ENCODE measurements at regions not wholly inside any gene's neighbourhood (a gene's known extent, or its start where the extent isn't known, plus 50 kb on each side); places are given as distances from the start of the nearest gene placed in this dataset.

GRCh38 chrX:17931855-17932254 is 70.8 kb upstream of the RAI2 start:
- WGBS (ENCODE audit: insufficient coverage) = 100% methylated on average over 2 of the region's 7 CpGs

GRCh38 chrX:17930850-17931249 is 69.8 kb upstream of the RAI2 start:
- peaks cover 0 to 9% (median 8%) of the 10 kb centered on the region in 3 donors for H3K9me3 Mint-ChIP-seq
- 80% methylated on average over 1 of the region's 4 CpGs for WGBS (ENCODE audit: insufficient coverage)
- no peaks in the 10 kb centered on the region for H3K27me3 ChIP-seq (replicated peaks in 1 of 2; ENCODE audit: control insufficient read depth in 2 of 2, extremely low read depth in 1 of 2, insufficient read depth in 2 of 2, low read length in 1 of 2)
- H3K36me3 ChIP-seq (ENCODE audit: control insufficient read depth in 2 of 2, extremely low read depth in 1 of 2, insufficient read depth in 1 of 2, low read length in 1 of 2) = no peaks in the 10 kb centered on the region
- H3K4me1 Mint-ChIP-seq = no peaks in the 10 kb centered on the region
- H3K36me3 Mint-ChIP-seq = no peaks in the 10 kb centered on the region
- ChIA-PET POLR2A (no interaction called here), CTCF (no interaction called here)
- no peak overlapping the region for H3K4me3 ChIP-seq (ENCODE audit: control insufficient read depth in 1 of 2, extremely low read depth in 1 of 2, low read length in 1 of 2)
- H3K4me3 Mint-ChIP-seq = no peak overlapping the region
- ATAC-seq (replicated peaks in 1 of 4) (no peak), DNase-seq (no peak)
- H3K9me3 ChIP-seq = peaks cover 2% of the 10 kb centered on the region
- H3K27ac Mint-ChIP-seq = no peak overlapping the region
- H3K4me1 ChIP-seq (ENCODE audit: control insufficient read depth in 1 of 2, extremely low read depth in 1 of 2, insufficient read depth in 2 of 2, low read length in 2 of 2) = no peaks in the 10 kb centered on the region
- H3K27me3 Mint-ChIP-seq = peaks cover 0 to 6% of the 10 kb centered on the region in 2 donors
- H3K27ac ChIP-seq (ENCODE audit: low read length) = no peak overlapping the region

More at GRCh38 chrX:17931855-17932254, 70.8 kb upstream of the RAI2 start:
- Mint-ChIP-seq H3K4me1 (no peaks in the 10 kb centered on the region), H3K27me3 (peaks cover 0 to 9% of the 10 kb centered on the region in 2 donors), H3K27ac (no peak overlapping the region), H3K9me3 (no peaks in the 10 kb centered on the region), H3K36me3 (no peaks in the 10 kb centered on the region), H3K4me3 (no peak overlapping the region)
- POLR2A ChIA-PET = no interaction called here
- Histone ChIP-seq H3K4me3 (ENCODE audit: control insufficient read depth in 1 of 2, extremely low read depth in 1 of 2, low read length in 1 of 2) (no peak overlapping the region), H3K36me3 (ENCODE audit: control insufficient read depth in 2 of 2, extremely low read depth in 1 of 2, insufficient read depth in 1 of 2, low read length in 1 of 2) (no peaks in the 10 kb centered on the region), H3K4me1 (ENCODE audit: control insufficient read depth in 1 of 2, extremely low read depth in 1 of 2, insufficient read depth in 2 of 2, low read length in 2 of 2) (no peaks in the 10 kb centered on the region), H3K27me3 (replicated peaks in 1 of 2; ENCODE audit: control insufficient read depth in 2 of 2, extremely low read depth in 1 of 2, insufficient read depth in 2 of 2, low read length in 1 of 2) (no peaks in the 10 kb centered on the region), H3K27ac (ENCODE audit: low read length) (no peak overlapping the region), H3K9me3 (no peaks in the 10 kb centered on the region)
- ATAC-seq (replicated peaks in 1 of 4) (no peak), DNase-seq (no peak)
- CTCF ChIA-PET = interaction anchor here in 1 of 2 donors (0.9 kb wide), 1 partner anchor 15 kb away, joined by 3 read pairs; no protein-coding TSS in a partner anchor

- no peaks in the 10 kb centered on the region for H3K4me1 ChIP-seq (ENCODE audit: control insufficient read depth in 1 of 2, extremely low read depth in 1 of 2, insufficient read depth in 2 of 2, low read length in 2 of 2)
- no peak overlapping the region for H3K27ac ChIP-seq (ENCODE audit: low read length)
- POLR2A ChIA-PET = no interaction called here
- Mint-ChIP-seq H3K4me1 (peaks cover 0 to 4% (median 0%) of the 10 kb centered on the region in 3 donors), H3K36me3 (no peaks in the 10 kb centered on the region), H3K4me3 (no peak overlapping the region), H3K9me3 (peaks cover 0 to 9% (median 8%) of the 10 kb centered on the region in 3 donors), H3K27me3 (peaks cover 0 to 6% of the 10 kb centered on the region in 2 donors), H3K27ac (no peak overlapping the region)
- no peak for ATAC-seq (replicated peaks in 1 of 4)
- peak in 1 of 35 experiments; percentile 0 for DNase-seq
- H3K9me3 ChIP-seq = peaks cover 2% of the 10 kb centered on the region
- no peaks in the 10 kb centered on the region for H3K36me3 ChIP-seq (ENCODE audit: control insufficient read depth in 2 of 2, extremely low read depth in 1 of 2, insufficient read depth in 1 of 2, low read length in 1 of 2)
- H3K4me3 ChIP-seq (ENCODE audit: control insufficient read depth in 1 of 2, extremely low read depth in 1 of 2, low read length in 1 of 2) = no peak overlapping the region
- no peaks in the 10 kb centered on the region for H3K27me3 ChIP-seq (replicated peaks in 1 of 2; ENCODE audit: control insufficient read depth in 2 of 2, extremely low read depth in 1 of 2, insufficient read depth in 2 of 2, low read length in 1 of 2)
- CTCF ChIA-PET = no interaction called here
Observed at GRCh38 chrX:17923546-17923945, 62.4 kb upstream of the RAI2 start.

GRCh38 chrX:17922303-17922702 is 61.2 kb upstream of the RAI2 start:
- peaks cover 0 to 9% (median 8%) of the 10 kb centered on the region in 3 donors for H3K9me3 Mint-ChIP-seq
- POLR2A ChIA-PET = interaction anchor here in 1 of 2 donors (0.5 kb wide), 1 partner anchor 173 kb away, joined by 3 read pairs; no protein-coding TSS in a partner anchor
- H3K4me3 ChIP-seq (ENCODE audit: control insufficient read depth in 1 of 2, extremely low read depth in 1 of 2, low read length in 1 of 2) = no peak overlapping the region
- DNase-seq = no peak
- H3K27me3 ChIP-seq (replicated peaks in 1 of 2; ENCODE audit: control insufficient read depth in 2 of 2, extremely low read depth in 1 of 2, insufficient read depth in 2 of 2, low read length in 1 of 2) = no peaks in the 10 kb centered on the region
- peaks cover 2% of the 10 kb centered on the region for H3K9me3 ChIP-seq
- no peak overlapping the region for H3K27ac Mint-ChIP-seq
- WGBS (ENCODE audit: insufficient coverage) = 60% methylated on average over 1 of the region's 5 CpGs
- ATAC-seq (replicated peaks in 1 of 4) = no peak
- peaks cover 0 to 6% of the 10 kb centered on the region in 2 donors for H3K27me3 Mint-ChIP-seq
- no peaks in the 10 kb centered on the region for H3K36me3 Mint-ChIP-seq
- H3K36me3 ChIP-seq (ENCODE audit: control insufficient read depth in 2 of 2, extremely low read depth in 1 of 2, insufficient read depth in 1 of 2, low read length in 1 of 2) = no peaks in the 10 kb centered on the region
- H3K4me1 ChIP-seq (ENCODE audit: control insufficient read depth in 1 of 2, extremely low read depth in 1 of 2, insufficient read depth in 2 of 2, low read length in 2 of 2) = no peaks in the 10 kb centered on the region
- peaks cover 0 to 4% (median 0%) of the 10 kb centered on the region in 3 donors for H3K4me1 Mint-ChIP-seq
- CTCF ChIA-PET = interaction anchor here in 1 of 2 donors (0.6 kb wide), 1 partner anchor 90 kb away, joined by 3 read pairs; no protein-coding TSS in a partner anchor
- no peak overlapping the region for H3K4me3 Mint-ChIP-seq
- H3K27ac ChIP-seq (ENCODE audit: low read length) = no peak overlapping the region

- ChIA-PET POLR2A (no interaction called here), CTCF (no interaction called here)
- Mint-ChIP-seq H3K27me3 (peaks cover 0 to 13% of the 10 kb centered on the region in 2 donors), H3K27ac (no peak overlapping the region), H3K9me3 (no peaks in the 10 kb centered on the region), H3K36me3 (no peaks in the 10 kb centered on the region), H3K4me3 (no peak overlapping the region), H3K4me1 (peaks cover 0 to 4% (median 0%) of the 10 kb centered on the region in 3 donors)
- DNase-seq = no peak
- Histone ChIP-seq H3K4me1 (ENCODE audit: control insufficient read depth in 1 of 2, extremely low read depth in 1 of 2, insufficient read depth in 2 of 2, low read length in 2 of 2) (no peaks in the 10 kb centered on the region), H3K4me3 (ENCODE audit: control insufficient read depth in 1 of 2, extremely low read depth in 1 of 2, low read length in 1 of 2) (no peak overlapping the region), H3K27ac (ENCODE audit: low read length) (no peak overlapping the region), H3K36me3 (ENCODE audit: control insufficient read depth in 2 of 2, extremely low read depth in 1 of 2, insufficient read depth in 1 of 2, low read length in 1 of 2) (no peaks in the 10 kb centered on the region), H3K9me3 (no peaks in the 10 kb centered on the region), H3K27me3 (replicated peaks in 1 of 2; ENCODE audit: control insufficient read depth in 2 of 2, extremely low read depth in 1 of 2, insufficient read depth in 2 of 2, low read length in 1 of 2) (no peaks in the 10 kb centered on the region)
- ATAC-seq (replicated peaks in 1 of 4) = no peak
- no CpG with 5 or more reads among the region's 6 CpGs for WGBS (ENCODE audit: insufficient coverage)
Observed at GRCh38 chrX:17919896-17920446, 58.9 kb upstream of the RAI2 start.

GRCh38 chrX:17917945-17918577 is 57.0 kb upstream of the RAI2 start:
- Mint-ChIP-seq H3K4me3 (no peak overlapping the region), H3K27me3 (peaks cover 0 to 14% of the 10 kb centered on the region in 2 donors), H3K4me1 (no peaks in the 10 kb centered on the region), H3K9me3 (no peaks in the 10 kb centered on the region), H3K27ac (no peak overlapping the region), H3K36me3 (no peaks in the 10 kb centered on the region)
- WGBS (ENCODE audit: insufficient coverage) = no CpG with 5 or more reads among the region's 4 CpGs
- Histone ChIP-seq H3K27ac (ENCODE audit: low read length) (no peak overlapping the region), H3K9me3 (no peaks in the 10 kb centered on the region), H3K27me3 (replicated peaks in 1 of 2; ENCODE audit: control insufficient read depth in 2 of 2, extremely low read depth in 1 of 2, insufficient read depth in 2 of 2, low read length in 1 of 2) (no peaks in the 10 kb centered on the region), H3K36me3 (ENCODE audit: control insufficient read depth in 2 of 2, extremely low read depth in 1 of 2, insufficient read depth in 1 of 2, low read length in 1 of 2) (no peaks in the 10 kb centered on the region), H3K4me3 (ENCODE audit: control insufficient read depth in 1 of 2, extremely low read depth in 1 of 2, low read length in 1 of 2) (no peak overlapping the region), H3K4me1 (ENCODE audit: control insufficient read depth in 1 of 2, extremely low read depth in 1 of 2, insufficient read depth in 2 of 2, low read length in 2 of 2) (no peaks in the 10 kb centered on the region)
- ChIA-PET POLR2A (no interaction called here), CTCF (no interaction called here)
- no peak for DNase-seq
- ATAC-seq (replicated peaks in 1 of 4) = no peak

Data from T-cell (primary cell).